H1 (cell line): ENCODE measurements at regions not wholly inside any gene's neighbourhood (a gene's known extent, or its start where the extent isn't known, plus 50 kb on each side); places are given as distances from the start of the nearest gene placed in this dataset.
A peak's percentile ranks its signal among the peaks of the same experiment; 100 is the strongest.

Source experiments
- CTCF ChIA-PET: fragments of 300-600 bp; sonication (Branson Sonifier 250); formaldehyde crosslinking; loops from one replicate; lab custom pipeline; 2021; ENCODE audit not compliant: partially characterized antibody; lab: Charles Lee
- POLR2A ChIA-PET: fragments of 300-600 bp; sonication (Branson Sonifier 250); formaldehyde crosslinking; loops from one replicate; lab custom pipeline; 2021; ENCODE audit warnings: inconsistent platforms; ENCODE audit not compliant: partially characterized antibody; lab: Charles Lee
- DNase-seq, 2 experiments: peaks; one replicate each; pipeline versions ENCODE4 v3.0.0 to v3.0.0-alpha.2; 2010 to 2022; ENCODE audit warnings: low spot score in 2 of 2, low read depth in 1 of 2, mixed read lengths in 1 of 2
- FAIRE-seq: peaks from 2 replicates; lab custom pipeline; 2011; peaks lifted over from hg19 to GRCh38; lab: Jason Lieb, UNC
- H2AFZ ChIP-seq: 2 replicates; pipeline ENCODE4 v1.8.1; 2012; ENCODE audit warnings: low read length, inconsistent platforms
- H2AK5ac ChIP-seq: 2 replicates; pipeline ENCODE4 v1.6.1; 2013; ENCODE audit warnings: low read depth, low read length
- H2BK120ac ChIP-seq: replicated peaks from 2 replicates; pipeline ENCODE3; 2013; ENCODE audit warnings: low read depth, low read length, inconsistent platforms
- H2BK12ac ChIP-seq: 2 replicates; pipeline ENCODE4 v1.6.1; 2013; ENCODE audit warnings: low read depth, low read length
- H2BK15ac ChIP-seq: 2 replicates; pipeline ENCODE4 v1.6.1; 2013; ENCODE audit warnings: low read length
- H2BK20ac ChIP-seq: 2 replicates; pipeline ENCODE4 v1.6.1; 2013; ENCODE audit warnings: low read length
- H2BK5ac ChIP-seq: 2 replicates; pipeline ENCODE4 v1.6.1; 2013; ENCODE audit warnings: low read depth, low read length
- H3K14ac ChIP-seq: 2 replicates; pipeline ENCODE4 v1.6.1; 2013; ENCODE audit warnings: inconsistent platforms; ENCODE audit not compliant: insufficient read length
- H3K18ac ChIP-seq: 2 replicates; pipeline ENCODE4 v1.6.1; 2013; ENCODE audit warnings: low read length; ENCODE audit errors: extremely low read depth
- H3K23ac ChIP-seq: 2 replicates; pipeline ENCODE4 v1.6.1; 2013; ENCODE audit warnings: inconsistent platforms; ENCODE audit not compliant: insufficient read length
- H3K23me2 ChIP-seq: 2 replicates; pipeline ENCODE4 v1.6.1; 2013; ENCODE audit warnings: low read depth, low read length
- H3K27ac ChIP-seq: 2 replicates; pipeline ENCODE4 v1.6.1; 2011; ENCODE audit warnings: low read depth, low read length, inconsistent platforms
- H3K27me3 ChIP-seq, 4 experiments: replicated peaks in 1 of 4; 1 replicate in 1 of 4; 2 replicates in 3 of 4; pipeline versions ENCODE4 v1.6.1 to v1.8.1; 2011 to 2013; ENCODE audit warnings: low read length in 3 of 4, mild to moderate bottlenecking in 3 of 4, inconsistent platforms in 2 of 4, mixed read lengths in 2 of 4, moderate library complexity in 1 of 4; ENCODE audit not compliant: control insufficient read depth in 3 of 4, insufficient read depth in 3 of 4; ENCODE audit errors: extremely low read depth in 1 of 4
- H3K36me3 ChIP-seq, 4 experiments: 2 replicates each; pipeline versions ENCODE4 v1.6.1 to v1.8.1; 2011 to 2013; ENCODE audit warnings: mild to moderate bottlenecking in 4 of 4, low read length in 3 of 4, moderate library complexity in 2 of 4, control low read depth in 1 of 4, inconsistent platforms in 1 of 4; ENCODE audit not compliant: insufficient read depth in 4 of 4, control insufficient read depth in 2 of 4
- H3K4ac ChIP-seq: replicated peaks from 2 replicates; pipeline ENCODE3; 2013; ENCODE audit warnings: low read length, low read depth, mixed read lengths, inconsistent platforms; ENCODE audit not compliant: insufficient read length
- H3K4me1 ChIP-seq, 4 experiments: replicated peaks in 1 of 4; 1 replicate in 1 of 4; 2 replicates in 3 of 4; pipeline versions ENCODE4 v1.6.1 to v1.8.1; 2011 to 2013; ENCODE audit warnings: low read length in 3 of 4, inconsistent platforms in 2 of 4, mixed read lengths in 1 of 4; ENCODE audit not compliant: insufficient read depth in 4 of 4, control insufficient read depth in 3 of 4
- H3K4me2 ChIP-seq, 2 experiments: 2 replicates each; pipeline versions ENCODE4 v1.6.1 to v1.8.1; 2011 to 2013; ENCODE audit warnings: low read depth in 2 of 2, low read length in 2 of 2, control low read depth in 1 of 2, inconsistent platforms in 1 of 2, mild to moderate bottlenecking in 1 of 2; ENCODE audit not compliant: insufficient read depth in 1 of 2
- H3K4me3 ChIP-seq, 4 experiments: fragments of 200-600, 300-600 bp in 1 of 4; sonication (generic), shearing (Covaris generic), sonication (Bioruptor Twin) in 1 of 4; 2 replicates each; pipeline versions ENCODE4 v1.5.1 to v1.8.1; 2011 to 2016; ENCODE audit warnings: low read length in 4 of 4, low read depth in 3 of 4, control low read depth in 2 of 4, inconsistent platforms in 2 of 4, mild to moderate bottlenecking in 2 of 4, mixed read lengths in 1 of 4, moderate library complexity in 1 of 4; ENCODE audit not compliant: insufficient read depth in 2 of 4; ENCODE audit errors: extremely low read depth in 1 of 4
- H3K56ac ChIP-seq: replicated peaks from 2 replicates; pipeline ENCODE3; 2013; ENCODE audit warnings: low read depth, mild to moderate bottlenecking, mixed read lengths, low read length, inconsistent platforms; ENCODE audit not compliant: insufficient read length
- H3K79me1 ChIP-seq: 2 replicates; pipeline ENCODE4 v1.6.1; 2013; ENCODE audit warnings: low read depth, low read length, control low read depth
- H3K79me2 ChIP-seq, 2 experiments: 2 replicates each; pipeline versions ENCODE4 v1.6.1 to v1.8.1; 2012 to 2013; ENCODE audit warnings: low read length in 2 of 2, mild to moderate bottlenecking in 2 of 2, inconsistent platforms in 1 of 2; ENCODE audit not compliant: insufficient read depth in 2 of 2, control insufficient read depth in 1 of 2
- H3K9ac ChIP-seq, 4 experiments: replicated peaks in 1 of 4; 1 replicate in 1 of 4; 2 replicates in 3 of 4; pipeline versions ENCODE4 v1.6.1 to v1.8.1; 2011 to 2013; ENCODE audit warnings: low read depth in 3 of 4, low read length in 3 of 4, control low read depth in 2 of 4, mild to moderate bottlenecking in 2 of 4, moderate library complexity in 2 of 4, inconsistent platforms in 1 of 4; ENCODE audit errors: extremely low read depth in 1 of 4
- H3K9me3 ChIP-seq, 2 experiments: 2 replicates each; pipeline versions ENCODE4 v1.6.1 to v1.8.1; 2012 to 2013; ENCODE audit warnings: mild to moderate bottlenecking in 2 of 2, moderate library complexity in 2 of 2, control low read depth in 1 of 2, inconsistent platforms in 1 of 2, low read depth in 1 of 2, low read length in 1 of 2, mixed read lengths in 1 of 2; ENCODE audit not compliant: insufficient read depth in 2 of 2
- H4K20me1 ChIP-seq, 2 experiments: replicated peaks in 1 of 2; 2 replicates each; pipeline versions ENCODE3 to v1.8.1; 2011 to 2013; ENCODE audit warnings: inconsistent platforms in 2 of 2, low read length in 2 of 2, mild to moderate bottlenecking in 1 of 2; ENCODE audit not compliant: insufficient read depth in 2 of 2, control insufficient read depth in 1 of 2
- H4K5ac ChIP-seq: 2 replicates; pipeline ENCODE4 v1.6.1; 2013; ENCODE audit warnings: low read length, low read depth, mixed read lengths, inconsistent platforms; ENCODE audit not compliant: insufficient read length
- H4K8ac ChIP-seq: 2 replicates; pipeline ENCODE4 v1.8.0; 2013; ENCODE audit warnings: mild to moderate bottlenecking, moderate library complexity, low read length, inconsistent platforms; ENCODE audit not compliant: insufficient read depth; ENCODE audit errors: extremely low read depth
- H4K91ac ChIP-seq: replicated peaks from 2 replicates; pipeline ENCODE3; 2013; ENCODE audit warnings: low read length, mixed read lengths, inconsistent platforms; ENCODE audit not compliant: insufficient read length
- ASH2L ChIP-seq: fragments of 200-600, 300-600 bp; sonication (generic); IDR thresholded peaks from one replicate; pipeline ENCODE4 v1.7.1; 2017; ENCODE audit warnings: low read length
- CREB1 ChIP-seq: IDR thresholded peaks from 2 replicates; pipeline ENCODE4 v1.6.1; 2012; ENCODE audit warnings: inconsistent platforms
- MAX ChIP-seq: IDR thresholded peaks from 2 replicates; pipeline ENCODE4 v1.6.1; 2012; ENCODE audit warnings: inconsistent platforms
- POLR2AphosphoS5 ChIP-seq: IDR thresholded peaks from 2 replicates; pipeline ENCODE4 v1.6.1; 2011; ENCODE audit warnings: low read depth, low read length
- RBBP5 ChIP-seq: IDR thresholded peaks from 2 replicates; pipeline ENCODE4 v1.7.1; 2012; ENCODE audit warnings: low read depth, mild to moderate bottlenecking, inconsistent platforms, low read length, moderate library complexity, borderline replicate concordance
- SAP30 ChIP-seq: fragments of 300-600 bp; sonication (generic); IDR thresholded peaks from 2 replicates; pipeline ENCODE4 v1.7.1; 2012; ENCODE audit warnings: low read length, moderate library complexity, mild to moderate bottlenecking, inconsistent platforms; ENCODE audit not compliant: insufficient read depth, insufficient replicate concordance
- SUZ12 ChIP-seq: fragments of 200-600 bp; sonication (generic); IDR thresholded peaks from 2 replicates; pipeline ENCODE4 v1.6.1; 2012; ENCODE audit warnings: mild to moderate bottlenecking, inconsistent platforms, low read length, moderate library complexity, mixed read lengths
- TBP ChIP-seq: IDR thresholded peaks from 2 replicates; pipeline ENCODE4 v1.6.1; 2011; ENCODE audit warnings: low read depth, low read length, improper control_type of control experiment
- WGBS, 2 experiments: shearing (Covaris generic) in 1 of 2; methylation state at CpG; one replicate each; pipeline versions ENCODE4 v1.1.6 to v1.1.7; 2013 to 2015; ENCODE audit warnings: low lambda C conversion rate in 2 of 2, mixed read lengths in 2 of 2, inconsistent platforms in 1 of 2, low coverage in 1 of 2, missing lambda C conversion rate in 1 of 2; ENCODE audit not compliant: insufficient replicate concordance in 2 of 2, insufficient coverage in 1 of 2, insufficient read length in 1 of 2; ENCODE audit errors: extremely low coverage in 1 of 2, missing lambda C conversion rate in 1 of 2; 5-methylcytosine and 5-hydroxymethylcytosine counted together

- DNase-seq, result peak; percentile 73 to 89
- FAIRE-seq, result no peak
- peak; percentile 39 for TF ChIP-seq MAX
- peak; percentile 95 for TF ChIP-seq ASH2L
- peak; percentile 59; the same call in 1 of the 2 replicates for TF ChIP-seq TBP
- TF ChIP-seq SAP30, result no peak
- peak; percentile 78; the same call in 1 of the 2 replicates for TF ChIP-seq RBBP5
- TF ChIP-seq POLR2AphosphoS5, result peak; percentile 39; the same call in 1 of the 2 replicates
- peak; percentile 10; the same call in 1 of the 2 replicates for TF ChIP-seq CREB1
- TF ChIP-seq SUZ12, result peak; percentile 44; the same call in 1 of the 2 replicates
Observed at GRCh38 chr3:168249550-168250414, 154.1 kb upstream of the GOLIM4 start.

More at GRCh38 chr3:168249550-168250414, 154.1 kb upstream of the GOLIM4 start:
- WGBS, 2 experiments, result 1% methylated on average over 62 of the region's 89 CpGs; no CpG with 5 or more reads in 1 of the 2 experiments
- peak overlapping the region; percentile 51 to 78 (median 68); a peak in 6 of 7 replicates for H3K9ac ChIP-seq
- H3K79me1 ChIP-seq, result no peaks in the 10 kb centered on the region
- H3K79me2 ChIP-seq, result 0 out of 4 replicates have a peak, but pooled peaks cover 0 to 13% of the 10 kb centered on the region in 2 experiments
- H2BK15ac ChIP-seq, result peak overlapping the region; percentile 82; the same call in 1 of the 2 replicates
- no peak overlapping the region for H2AK5ac ChIP-seq
- peak overlapping the region; percentile 95 for H3K4me2 ChIP-seq
- peak overlapping the region; percentile 45 for H4K91ac ChIP-seq
- H4K8ac ChIP-seq, result peak overlapping the region; percentile 93
- no peaks in the 10 kb centered on the region for H4K20me1 ChIP-seq
- no peak overlapping the region for H2BK20ac ChIP-seq
- peak overlapping the region; percentile 21 for H2AFZ ChIP-seq
- peak overlapping the region; percentile 63; the same call in 1 of the 2 replicates for H3K27ac ChIP-seq
- H3K4ac ChIP-seq, result no peak overlapping the region
- peak overlapping the region; percentile 40 for H3K56ac ChIP-seq
- CTCF ChIA-PET, result interaction anchor here (0.8 to 2.0 kb wide), 14 partner anchors 8 to 597 kb away, joined by 3 to 7 read pairs (median 4); no protein-coding TSS in a partner anchor
- H3K4me3 ChIP-seq, result peak overlapping the region; percentile 47 to 84 (median 79)
- peak overlapping the region; percentile 77; the same call in 1 of the 2 replicates for H2BK12ac ChIP-seq
- peaks cover 19% of the 10 kb centered on the region; the same call in 1 of the 2 replicates for H3K23me2 ChIP-seq
- H3K36me3 ChIP-seq, result peaks cover 0 to 3% (median 0%) of the 10 kb centered on the region in 4 experiments; a peak in 1 of 8 replicates
- POLR2A ChIA-PET, result interaction anchor here (0.5 to 2.3 kb wide), 6 partner anchors 10 to 447 kb away, joined by 3 to 10 read pairs (median 4); no protein-coding TSS in a partner anchor
- peaks cover 2% of the 10 kb centered on the region in 2 experiments; a peak in 1 of 4 replicates for H3K9me3 ChIP-seq
- H3K4me1 ChIP-seq, result peaks cover 0 to 4% (median 2%) of the 10 kb centered on the region in 4 experiments; a peak in 2 of 7 replicates
- no peak overlapping the region for H3K14ac ChIP-seq
- no peak overlapping the region for H2BK120ac ChIP-seq
- H3K18ac ChIP-seq, result peak overlapping the region; percentile 73; the same call in 1 of the 2 replicates
- peak overlapping the region; percentile 48; the same call in 1 of the 2 replicates for H2BK5ac ChIP-seq
- no peak overlapping the region for H3K23ac ChIP-seq
- peaks cover 0 to 10% (median 2%) of the 10 kb centered on the region in 4 experiments; a peak in 5 of 7 replicates for H3K27me3 ChIP-seq
- H4K5ac ChIP-seq, result peak overlapping the region; percentile 81
